HG03064 (cell line): ENCODE measurements at regions not wholly inside any gene's neighbourhood (a gene's known extent, or its start where the extent isn't known, plus 50 kb on each side); places are given as distances from the start of the nearest gene placed in this dataset.
A peak's percentile ranks its signal among the peaks of the same experiment; 100 is the strongest.

Experiments
- ATAC-seq: cut with Tn5 transposase; IDR thresholded peaks from one replicate; pipeline ENCODE4 v1.9.1; 2021; ENCODE audit warnings: low read depth; ENCODE audit not compliant: unreplicated experiment

- ATAC-seq = no peak
These were observed 150.4 kb upstream of the GAREM1 start for GRCh38 chr18:32621034-32621433.

- ATAC-seq = no peak
These were observed 147.9 kb upstream of the GAREM1 start for GRCh38 chr18:32618546-32618945.

DNA sequence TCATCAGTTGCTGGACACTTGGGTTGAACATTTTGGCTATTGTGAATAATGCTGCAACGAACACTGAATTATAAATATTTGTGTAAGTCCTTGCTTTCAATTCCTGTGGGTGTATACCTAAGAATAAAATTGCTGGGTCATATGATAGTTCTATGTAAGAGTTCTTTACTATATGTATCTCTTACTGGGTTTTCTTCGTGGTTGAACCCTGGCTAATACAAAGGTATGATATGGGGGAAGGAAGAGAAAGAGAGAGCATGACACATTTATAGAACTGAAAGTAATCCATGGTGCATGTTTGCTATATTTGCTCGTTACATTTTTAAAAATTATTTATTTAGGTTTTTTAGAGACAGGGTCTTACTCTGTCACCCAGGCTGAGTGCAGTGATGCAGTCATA, 143.1 kb upstream of the GAREM1 start:
- no peak for ATAC-seq

DNA sequence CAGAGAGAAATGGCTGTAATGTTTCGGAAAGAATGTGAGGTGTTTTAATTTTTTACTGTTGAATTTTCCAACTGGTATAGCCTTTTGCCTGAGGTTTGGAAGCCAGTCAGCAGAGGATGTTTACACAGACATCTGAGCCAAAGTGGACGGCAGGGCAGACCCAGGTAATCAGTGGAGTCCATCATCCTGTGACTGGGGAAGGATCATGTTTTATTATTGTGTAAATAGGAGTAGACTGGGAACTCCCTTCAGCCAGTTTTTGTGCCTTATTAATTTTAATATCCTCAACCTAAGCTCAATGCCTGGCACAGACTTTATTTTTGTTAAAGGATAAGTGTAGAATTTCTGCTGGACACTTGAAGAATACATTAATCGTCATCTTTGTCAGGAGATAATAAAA, 142.0 kb upstream of the GAREM1 start:
- ATAC-seq = no peak

DNA sequence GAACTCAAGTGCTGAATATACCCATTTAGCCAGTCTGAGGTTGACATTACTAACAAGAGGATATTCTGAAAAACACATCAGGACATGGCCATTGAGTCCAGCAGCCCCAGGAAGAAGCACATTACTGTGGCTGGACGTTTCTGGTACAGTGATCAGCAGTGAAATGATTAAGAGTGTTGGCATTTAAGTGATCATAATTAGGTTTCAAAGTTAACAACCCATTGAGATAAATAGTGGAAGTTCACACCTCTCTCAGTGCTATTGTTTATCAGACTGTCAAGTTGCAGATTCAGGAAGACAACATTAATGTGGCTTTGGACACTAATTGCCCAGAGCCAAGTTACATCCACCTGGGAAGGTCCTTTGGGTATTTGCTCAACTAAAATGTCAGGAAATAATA, 139.5 kb upstream of the GAREM1 start:
- ATAC-seq = no peak

DNA sequence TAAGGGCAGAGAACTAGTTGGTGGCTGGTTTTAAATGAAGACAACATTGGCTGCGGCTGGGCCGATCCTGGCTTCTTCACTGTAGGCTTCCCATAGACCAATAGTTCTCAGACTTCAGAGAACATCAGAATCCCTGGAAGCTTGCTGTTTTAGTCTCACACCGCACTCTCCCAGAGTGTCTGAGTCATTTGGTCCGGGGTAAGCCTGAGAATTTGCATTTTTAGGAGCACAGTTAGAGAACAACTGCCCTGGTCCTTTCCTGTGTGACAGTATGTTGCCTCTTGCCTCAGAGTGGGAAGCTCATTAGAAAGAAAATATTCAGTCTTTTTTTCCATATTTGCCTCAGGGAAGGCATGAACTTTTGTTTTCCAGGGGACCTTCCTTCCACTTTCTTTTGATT, 137.1 kb upstream of the GAREM1 start:
- ATAC-seq = no peak

GRCh38 chr18:32598144-32598543, 127.5 kb upstream of the GAREM1 start:
- no peak for ATAC-seq

GRCh38 chr18:32596501-32596900, 125.8 kb upstream of the GAREM1 start:
- no peak for ATAC-seq

DNA sequence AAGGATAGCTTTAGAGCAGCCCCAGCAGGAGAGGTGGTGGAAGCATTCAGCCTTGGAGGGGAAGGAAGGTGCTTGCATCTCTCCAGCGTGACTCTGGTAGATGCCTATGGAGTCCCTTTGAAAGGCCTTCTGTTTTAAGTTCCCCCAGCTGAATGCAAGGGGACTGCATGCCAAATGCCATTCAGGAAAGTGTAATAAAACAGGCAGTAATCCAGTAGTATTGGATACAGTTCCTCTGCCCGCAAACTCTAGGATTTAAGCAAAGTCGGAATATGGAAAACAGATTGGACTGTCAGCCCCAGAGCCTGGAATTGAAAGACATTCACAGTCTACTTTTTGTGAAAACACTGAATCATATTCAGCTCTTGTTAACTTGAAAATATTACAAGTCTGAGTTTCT, 125.2 kb upstream of the GAREM1 start:
- no peak for ATAC-seq

- ATAC-seq = no peak
These were observed 117.5 kb upstream of the GAREM1 start for GRCh38 chr18:32588191-32588590.

GRCh38 chr18:32583431-32583830, 112.7 kb upstream of the GAREM1 start:
- no peak for ATAC-seq

DNA sequence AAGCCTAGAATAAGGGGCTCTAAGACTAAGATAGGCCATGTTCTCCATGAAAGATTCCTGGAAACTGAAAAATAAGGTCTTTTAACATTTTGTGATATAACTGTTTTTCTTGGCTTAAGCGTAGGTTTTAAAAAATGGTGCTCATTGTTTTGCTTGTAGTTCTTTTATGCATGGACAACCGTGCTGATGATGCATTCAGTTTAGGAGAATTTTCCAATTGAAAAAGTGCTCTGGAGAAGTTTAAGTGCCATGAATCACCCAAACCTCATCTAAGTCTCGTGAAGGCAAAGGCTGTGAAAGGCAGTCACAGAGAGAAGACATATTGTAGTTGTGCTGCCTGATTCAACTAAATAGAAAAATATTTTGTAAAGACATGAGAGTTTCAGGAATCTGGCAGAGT, 111.8 kb upstream of the GAREM1 start:
- ATAC-seq = no peak

DNA sequence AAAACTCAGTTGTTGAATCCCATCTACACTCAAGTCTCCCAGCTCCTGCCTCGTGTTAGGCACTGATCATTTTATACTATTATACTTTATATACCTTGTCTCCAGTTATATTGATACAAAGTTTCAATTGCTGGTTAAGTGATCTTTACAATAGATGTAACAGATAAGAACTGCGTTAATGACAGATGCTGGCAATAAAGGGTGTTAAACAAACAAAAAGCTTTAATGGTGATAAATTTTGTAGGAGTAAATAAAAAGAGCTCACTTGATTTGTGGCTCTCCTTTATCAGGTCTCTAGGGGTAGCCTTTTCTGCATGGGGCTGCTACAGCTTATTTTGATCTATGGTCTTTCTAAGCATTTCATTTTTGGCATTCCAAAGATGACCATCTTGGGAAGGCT, 106.9 kb upstream of the GAREM1 start:
- no peak for ATAC-seq

DNA sequence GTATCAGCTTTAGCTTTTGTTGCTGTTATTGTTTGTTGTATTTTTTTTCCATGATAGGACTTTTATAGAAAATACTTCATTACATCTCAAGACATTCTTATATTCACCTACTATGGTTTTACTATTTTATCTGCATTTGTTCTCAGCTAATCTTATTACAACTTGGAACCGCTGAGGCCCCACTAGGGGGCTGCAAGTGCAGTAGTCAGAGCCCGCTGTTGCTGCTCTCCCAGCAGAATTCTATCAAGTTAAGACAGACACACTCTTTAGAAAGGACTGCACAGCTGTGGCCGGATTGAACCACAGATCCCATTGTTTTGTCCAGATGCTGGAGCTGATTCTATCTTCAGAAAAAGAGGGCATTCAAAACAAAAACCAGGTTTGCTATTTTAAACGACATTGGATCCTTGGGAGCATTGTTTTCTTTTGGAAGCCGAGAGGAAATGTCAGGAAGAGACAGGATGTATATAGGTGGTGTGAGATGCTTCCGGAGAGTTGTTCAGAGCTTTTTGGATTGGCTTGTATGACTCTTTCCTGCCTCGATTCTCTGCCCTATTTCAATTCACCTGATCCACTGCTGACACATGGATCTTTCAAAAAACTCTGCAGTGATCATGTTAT, 105.7 kb upstream of the GAREM1 start:
- no peak for ATAC-seq

DNA sequence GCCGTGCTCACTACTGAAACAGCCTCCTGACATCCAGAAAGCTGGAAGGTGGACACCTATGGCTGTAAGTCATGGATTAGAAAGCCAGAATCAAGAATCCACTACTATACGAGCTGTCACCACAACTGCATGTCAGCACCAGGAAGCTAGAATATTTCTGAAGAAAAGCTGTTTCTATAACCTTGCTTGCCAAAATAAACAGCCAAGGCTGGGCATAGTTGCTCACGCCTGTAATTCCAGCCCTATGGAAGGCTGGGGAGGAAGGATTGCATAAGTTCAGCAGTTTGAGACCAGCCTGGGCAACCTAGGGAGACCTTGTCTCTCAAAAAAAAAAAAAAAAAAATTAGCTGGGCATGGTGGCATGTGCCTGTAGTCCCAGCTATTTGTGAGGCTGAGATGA, 96.3 kb upstream of the GAREM1 start:
- ATAC-seq = no peak

DNA sequence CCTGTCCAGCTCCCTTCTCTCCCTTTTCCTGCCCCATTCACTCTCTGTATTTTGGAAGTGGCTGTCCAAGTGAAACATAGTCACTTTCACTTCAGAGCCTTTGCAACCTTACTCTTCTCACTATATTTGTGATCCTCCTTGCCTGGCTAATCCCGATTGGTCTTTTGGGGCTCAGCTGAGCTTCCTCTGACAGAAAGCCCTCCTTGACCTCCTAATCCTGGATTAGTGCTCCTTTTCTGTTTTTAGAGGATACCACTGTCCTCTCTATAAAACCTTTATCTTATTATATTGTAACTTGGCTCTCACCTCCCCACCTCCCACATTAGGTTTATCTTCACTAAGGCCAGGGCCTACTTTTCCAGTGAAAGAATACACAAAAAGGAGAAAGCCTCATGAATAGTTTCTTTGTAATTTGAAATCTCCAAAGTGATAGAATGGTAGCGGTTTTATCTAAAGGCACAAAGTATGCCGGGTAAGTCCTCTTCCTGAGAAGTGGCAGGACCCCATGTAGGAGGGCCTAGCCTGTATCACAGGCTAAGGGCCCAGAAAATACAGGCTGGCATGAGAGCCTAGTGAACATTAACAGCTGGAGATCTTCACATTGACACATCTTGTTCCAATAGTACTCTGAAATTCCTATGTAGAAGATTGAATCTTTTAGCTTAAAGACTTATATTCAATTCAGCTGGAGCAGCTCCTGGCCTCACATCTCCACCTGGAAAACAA, 83.1 kb upstream of the GAREM1 start:
- no peak for ATAC-seq

DNA sequence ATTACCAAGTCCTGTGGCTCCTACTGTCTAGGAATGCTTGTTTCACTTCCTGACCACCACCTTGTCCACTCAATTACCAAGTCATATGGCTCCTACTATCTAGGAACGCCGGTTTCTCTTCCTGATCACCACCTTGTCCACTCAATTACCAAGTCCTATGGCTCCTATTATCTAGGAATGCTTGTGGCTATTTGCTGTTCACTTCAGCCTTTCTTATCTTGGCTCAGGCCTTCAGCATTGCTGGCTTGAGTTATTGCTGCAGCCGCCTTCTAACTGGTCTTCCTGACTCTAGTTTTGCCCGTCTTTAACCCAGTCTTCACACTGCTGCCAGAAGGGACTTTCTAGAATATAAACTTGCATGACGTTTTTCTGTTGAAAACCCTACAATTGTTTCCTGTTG, 82.5 kb upstream of the GAREM1 start:
- ATAC-seq = no peak

DNA sequence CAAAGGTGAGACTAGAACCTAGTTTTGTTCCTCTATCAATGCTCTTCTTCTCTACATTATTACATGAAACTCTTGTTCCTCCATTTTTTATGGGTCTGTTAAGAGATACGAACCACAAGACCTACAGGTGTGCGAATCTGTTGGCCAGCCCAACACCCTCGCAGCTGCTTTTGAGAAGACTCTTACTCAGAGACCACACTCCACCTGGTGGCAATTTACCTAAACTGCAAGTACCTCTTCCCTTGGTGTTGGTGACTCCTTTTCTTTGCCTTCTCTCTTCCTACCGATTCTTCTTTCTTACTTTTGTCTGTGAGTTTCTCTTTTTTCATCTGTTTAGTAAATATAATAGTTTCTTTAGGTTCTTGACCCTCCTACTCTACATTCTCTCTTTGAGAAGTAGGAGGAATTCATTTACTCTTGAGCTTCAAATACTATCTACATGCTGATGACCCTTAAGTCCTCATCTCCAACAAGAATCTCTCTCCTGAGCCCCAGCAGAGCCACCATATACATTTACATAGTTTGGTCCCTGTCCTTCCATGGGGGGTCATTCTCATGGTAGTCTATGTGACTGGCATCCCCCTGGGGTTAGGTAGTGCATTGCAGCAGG, 81.8 kb upstream of the GAREM1 start:
- peak; percentile 61 for ATAC-seq

DNA sequence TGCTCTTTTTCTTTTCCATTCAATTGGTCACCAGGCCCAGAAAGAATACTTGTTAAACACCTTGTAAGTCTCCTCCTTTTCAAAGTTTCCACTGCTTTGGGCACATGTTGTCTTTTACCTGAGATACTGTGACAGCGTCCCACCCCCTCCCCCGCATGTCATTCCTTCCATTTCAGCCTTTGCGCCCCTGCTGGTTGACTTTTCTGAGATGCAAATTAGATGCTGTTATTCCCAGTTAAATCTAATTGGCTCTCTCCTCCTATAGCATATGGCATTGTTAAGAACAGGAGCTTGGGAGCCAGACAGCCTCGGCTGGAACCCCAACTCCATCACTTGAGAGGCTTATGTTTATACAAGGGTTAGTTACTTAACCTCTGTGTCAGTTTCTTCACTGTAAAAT, 80.3 kb upstream of the GAREM1 start:
- no peak for ATAC-seq

DNA sequence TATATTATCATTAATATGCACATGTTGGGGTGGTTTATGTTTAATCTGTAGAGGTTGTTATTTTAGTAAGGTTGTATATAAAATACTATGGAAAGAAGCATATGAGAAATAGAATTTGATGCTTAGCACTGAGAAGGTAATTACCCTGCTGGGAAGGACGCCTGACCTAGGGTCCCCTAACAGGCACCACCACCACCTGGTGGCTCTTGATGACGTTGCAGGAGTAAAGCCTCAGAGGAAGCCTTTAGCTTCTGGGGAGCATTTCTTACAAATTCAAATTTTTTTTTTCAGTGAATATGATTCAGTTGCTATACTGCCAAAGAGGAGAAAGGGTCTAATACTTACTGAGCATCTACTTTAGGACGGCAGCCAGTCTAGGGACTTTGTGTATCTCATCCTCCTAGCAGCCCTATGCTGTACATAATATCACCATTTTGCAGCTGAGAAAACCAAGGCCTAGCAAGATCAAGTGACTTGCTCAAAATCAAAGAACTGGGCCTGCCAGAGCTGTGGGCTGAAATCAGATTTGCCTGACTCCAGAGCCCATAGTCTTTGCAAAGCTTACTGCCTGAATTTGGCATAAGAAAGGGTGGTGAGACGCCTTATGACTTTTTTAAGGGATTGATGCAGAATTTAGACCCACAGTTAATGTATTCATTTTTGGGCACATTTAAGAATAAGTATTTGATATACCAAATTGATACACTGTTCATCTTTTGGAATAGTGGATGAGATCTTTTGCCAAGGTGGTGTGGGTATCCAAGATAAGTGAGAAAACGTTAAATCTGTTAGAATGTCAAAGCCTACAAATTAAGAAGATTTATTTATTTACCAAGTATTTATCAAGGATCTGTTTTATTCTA, 78.8 kb upstream of the GAREM1 start:
- ATAC-seq = no peak

GRCh38 chr18:32548688-32549087, 78.0 kb upstream of the GAREM1 start:
- ATAC-seq = no peak
